ENCODE measurements at regions not wholly inside any gene's neighbourhood (a gene's known extent, or its start where the extent isn't known, plus 50 kb on each side); places are given as distances from the start of the nearest gene placed in this dataset.

GRCh38 chr2:134144081-134144596 is 109.7 kb upstream of the MGAT5 start:
- Histone ChIP-seq H2AFZ (ENCODE audit: low read length) (no peak overlapping the region), H3K36me3 (ENCODE audit: insufficient read depth, low read length) (no peaks in the 10 kb centered on the region), H3K27ac (ENCODE audit: low read depth, low read length, poor library complexity, severe bottlenecking) (no peak overlapping the region), H3K9me3 (ENCODE audit: low read length) (no peaks in the 10 kb centered on the region), H3K4me1 (ENCODE audit: insufficient read depth, low read length, poor library complexity, severe bottlenecking) (no peaks in the 10 kb centered on the region), H3K4me2 (ENCODE audit: low read length) (no peak overlapping the region), H4K20me1 (ENCODE audit: insufficient read depth, low read length) (0 out of 2 replicates have a peak, but pooled peaks cover 18% of the 10 kb centered on the region), H3K9me2 (ENCODE audit: insufficient read depth, low read length) (no peaks in the 10 kb centered on the region), H3K79me2 (ENCODE audit: insufficient read depth, low read depth, low read length) (peaks cover 31% of the 10 kb centered on the region; the same call in 1 of the 2 replicates), H3K4me3 (ENCODE audit: low read depth, low read length, poor library complexity, severe bottlenecking) (no peak overlapping the region)
- intact Hi-C loops (cut with micrococcal nuclease; ENCODE audit: unreplicated experiment), result no loop called here
- no peak for DNase-seq (ENCODE audit: low spot score)
- POLR2A ChIA-PET, result interaction anchor here (0.6 to 1.8 kb wide), 5 partner anchors 9 to 140 kb away, joined by 3 to 4 read pairs (median 3); no protein-coding TSS in a partner anchor
- CTCF ChIA-PET (ENCODE audit: unreplicated experiment), result no interaction called here
- BruUV-seq (replicated peaks), result no TSS peak
- TF ChIP-seq EZH2phosphoT487 (IDR thresholded peaks at IDR 0.05; ENCODE audit: borderline replicate concordance, low read depth, low read length), result no peak
- TF ChIP-seq, protein P1, sequence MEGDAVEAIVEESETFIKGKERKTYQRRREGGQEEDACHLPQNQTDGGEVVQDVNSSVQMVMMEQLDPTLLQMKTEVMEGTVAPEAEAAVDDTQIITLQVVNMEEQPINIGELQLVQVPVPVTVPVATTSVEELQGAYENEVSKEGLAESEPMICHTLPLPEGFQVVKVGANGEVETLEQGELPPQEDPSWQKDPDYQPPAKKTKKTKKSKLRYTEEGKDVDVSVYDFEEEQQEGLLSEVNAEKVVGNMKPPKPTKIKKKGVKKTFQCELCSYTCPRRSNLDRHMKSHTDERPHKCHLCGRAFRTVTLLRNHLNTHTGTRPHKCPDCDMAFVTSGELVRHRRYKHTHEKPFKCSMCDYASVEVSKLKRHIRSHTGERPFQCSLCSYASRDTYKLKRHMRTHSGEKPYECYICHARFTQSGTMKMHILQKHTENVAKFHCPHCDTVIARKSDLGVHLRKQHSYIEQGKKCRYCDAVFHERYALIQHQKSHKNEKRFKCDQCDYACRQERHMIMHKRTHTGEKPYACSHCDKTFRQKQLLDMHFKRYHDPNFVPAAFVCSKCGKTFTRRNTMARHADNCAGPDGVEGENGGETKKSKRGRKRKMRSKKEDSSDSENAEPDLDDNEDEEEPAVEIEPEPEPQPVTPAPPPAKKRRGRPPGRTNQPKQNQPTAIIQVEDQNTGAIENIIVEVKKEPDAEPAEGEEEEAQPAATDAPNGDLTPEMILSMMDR (conservative IDR thresholded peaks at IDR 0.05; ENCODE audit: low read length), result no peak

DNA sequence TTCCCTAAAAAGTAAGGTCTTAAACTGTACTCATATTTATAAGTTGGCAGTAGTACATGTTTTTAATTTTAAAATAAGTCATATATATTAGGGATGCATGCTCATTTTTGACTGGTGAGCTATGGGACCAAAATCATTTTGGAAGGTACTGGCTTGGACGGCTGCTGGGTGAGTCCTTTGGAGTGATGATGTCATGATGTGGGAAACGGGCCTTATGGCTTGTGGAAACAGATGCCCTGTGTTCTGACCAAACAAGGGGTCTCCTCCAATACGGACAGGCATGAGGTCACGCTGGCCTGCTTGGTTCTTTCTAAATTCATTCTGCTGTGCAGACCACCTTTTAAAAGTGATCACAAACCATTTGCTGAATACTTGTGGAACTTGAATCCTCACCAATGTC is 109.2 kb upstream of the MGAT5 start:
- H3K4me1 ChIP-seq (ENCODE audit: insufficient read depth, low read length, poor library complexity, severe bottlenecking), result peaks cover 2% of the 10 kb centered on the region
- H2AFZ ChIP-seq (ENCODE audit: low read length), result no peak overlapping the region
- H3K79me2 ChIP-seq (ENCODE audit: insufficient read depth, low read depth, low read length), result peaks cover 31% of the 10 kb centered on the region; the same call in 1 of the 2 replicates
- no peak overlapping the region for H3K27ac ChIP-seq (ENCODE audit: low read depth, low read length, poor library complexity, severe bottlenecking)
- CTCF ChIA-PET (ENCODE audit: unreplicated experiment), result no interaction called here
- POLR2A ChIA-PET, result interaction anchor here (0.7 to 1.8 kb wide), 4 partner anchors 10 to 87 kb away, joined by 3 to 4 read pairs (median 3); no protein-coding TSS in a partner anchor
- no peaks in the 10 kb centered on the region for H3K9me2 ChIP-seq (ENCODE audit: insufficient read depth, low read length)
- no TSS peak for BruUV-seq (replicated peaks)
- 0 out of 2 replicates have a peak, but pooled peaks cover 22% of the 10 kb centered on the region for H4K20me1 ChIP-seq (ENCODE audit: insufficient read depth, low read length)
- H3K4me2 ChIP-seq (ENCODE audit: low read length), result no peak overlapping the region
- no peaks in the 10 kb centered on the region for H3K36me3 ChIP-seq (ENCODE audit: insufficient read depth, low read length)
- no peaks in the 10 kb centered on the region for H3K9me3 ChIP-seq (ENCODE audit: low read length)
- DNase-seq (ENCODE audit: low spot score), result no peak
- intact Hi-C loops (cut with micrococcal nuclease; ENCODE audit: unreplicated experiment), result no loop called here
- no peak overlapping the region for H3K4me3 ChIP-seq (ENCODE audit: low read depth, low read length, poor library complexity, severe bottlenecking)
- TF ChIP-seq EZH2phosphoT487 (IDR thresholded peaks at IDR 0.05; ENCODE audit: borderline replicate concordance, low read depth, low read length), result no peak
- TF ChIP-seq, protein P1 (conservative IDR thresholded peaks at IDR 0.05; ENCODE audit: low read length), result no peak

DNA sequence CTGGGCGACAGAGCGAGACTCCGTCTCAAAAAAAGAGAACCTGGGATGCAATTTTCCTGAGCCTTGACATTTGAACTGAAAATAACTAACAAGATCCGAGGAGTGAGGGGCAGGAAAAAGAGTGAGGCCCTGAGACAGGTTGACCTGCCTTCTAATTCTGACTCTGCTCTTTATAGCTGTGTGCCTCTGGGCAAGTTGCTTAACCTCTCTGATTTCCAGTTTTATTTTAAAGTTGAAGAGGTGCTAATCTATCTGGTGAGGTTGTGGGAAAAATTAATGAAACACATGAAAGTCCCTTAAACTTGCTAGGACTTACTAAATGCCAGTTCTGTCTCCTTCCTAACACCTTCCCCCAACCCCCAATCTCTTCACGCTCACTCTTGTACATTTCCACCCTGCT is 108.4 kb upstream of the MGAT5 start:
- Histone ChIP-seq H3K4me1 (ENCODE audit: insufficient read depth, low read length, poor library complexity, severe bottlenecking) (peaks cover 5% of the 10 kb centered on the region), H3K36me3 (ENCODE audit: insufficient read depth, low read length) (no peaks in the 10 kb centered on the region), H3K4me2 (ENCODE audit: low read length) (no peak overlapping the region), H3K79me2 (ENCODE audit: insufficient read depth, low read depth, low read length) (peaks cover 31% of the 10 kb centered on the region; the same call in 1 of the 2 replicates), H4K20me1 (ENCODE audit: insufficient read depth, low read length) (0 out of 2 replicates have a peak, but pooled peaks cover 21% of the 10 kb centered on the region), H3K4me3 (ENCODE audit: low read depth, low read length, poor library complexity, severe bottlenecking) (no peak overlapping the region), H3K27ac (ENCODE audit: low read depth, low read length, poor library complexity, severe bottlenecking) (no peak overlapping the region), H3K9me3 (ENCODE audit: low read length) (no peaks in the 10 kb centered on the region), H3K9me2 (ENCODE audit: insufficient read depth, low read length) (no peaks in the 10 kb centered on the region), H2AFZ (ENCODE audit: low read length) (no peak overlapping the region)
- no peak for DNase-seq (ENCODE audit: low spot score)
- TF ChIP-seq, protein P1 (conservative IDR thresholded peaks at IDR 0.05; ENCODE audit: low read length), result no peak
- no peak for TF ChIP-seq EZH2phosphoT487 (IDR thresholded peaks at IDR 0.05; ENCODE audit: borderline replicate concordance, low read depth, low read length)
- ChIA-PET POLR2A (no interaction called here), CTCF (ENCODE audit: unreplicated experiment) (no interaction called here)
- intact Hi-C loops (cut with micrococcal nuclease; ENCODE audit: unreplicated experiment), result no loop called here
- BruUV-seq (replicated peaks), result no TSS peak
